A204.1 (cell line): ENCODE measurements at regions not wholly inside any gene's neighbourhood (a gene's known extent, or its start where the extent isn't known, plus 50 kb on each side); places are given as distances from the start of the nearest gene placed in this dataset.
"Not testable (repeated sequence)": the region's sequence is repeated elsewhere in the genome, so short reads cannot be mapped to it uniquely, and the experiment has no call there.

Experiments
- FAIRE-seq: peaks from 2 replicates; lab custom pipeline; 2012; peaks lifted over from hg19 to GRCh38; lab: Jason Lieb, UNC

GRCh38 chr4:58368221-58368620, 1258.0 kb upstream of the IGFBP7 start:
- FAIRE-seq, result no peak

- FAIRE-seq, result no peak
Observed at GRCh38 chr4:58360354-58361133, 1250.4 kb upstream of the IGFBP7 start.

DNA sequence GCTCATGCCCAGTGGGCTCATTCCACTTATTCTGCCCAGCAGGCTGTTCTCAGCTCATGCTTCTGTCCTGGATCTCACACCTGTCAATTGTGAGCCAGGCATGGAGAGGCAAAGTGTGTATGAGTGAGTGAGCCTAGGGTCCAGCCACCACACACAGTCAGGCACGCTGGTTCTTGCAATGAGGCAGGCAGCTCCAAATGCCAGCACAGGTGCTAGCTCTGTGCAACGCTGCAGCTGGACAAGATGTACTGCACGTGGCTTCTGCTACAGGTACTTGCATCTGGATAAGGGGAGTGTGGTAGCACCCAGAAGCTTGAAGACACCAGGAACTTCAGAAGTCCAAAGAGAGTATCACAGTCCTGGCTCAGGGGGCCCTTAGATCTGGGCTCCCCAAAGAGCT, 1249.4 kb upstream of the IGFBP7 start:
- no peak for FAIRE-seq

GRCh38 chr4:58357947-58358346, 1247.8 kb upstream of the IGFBP7 start:
- no peak for FAIRE-seq

DNA sequence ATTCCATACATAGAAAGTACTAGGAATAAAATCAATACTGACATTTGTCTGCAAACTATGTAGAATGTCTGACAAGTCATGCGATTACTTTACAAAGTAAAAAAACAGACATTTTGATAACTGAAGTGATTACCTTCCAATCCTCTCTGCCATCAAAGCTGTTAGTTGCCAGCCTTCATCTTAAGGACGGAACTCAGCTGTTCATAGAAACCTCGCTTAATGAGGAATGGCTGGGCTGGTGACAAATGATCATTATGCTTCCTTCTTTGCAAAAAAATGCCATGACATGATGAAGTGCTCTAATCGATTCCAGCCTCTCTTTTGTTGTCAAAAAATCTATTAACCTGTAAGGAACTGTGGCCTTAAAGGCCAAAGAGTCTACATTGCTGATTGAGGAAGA, 1214.9 kb upstream of the IGFBP7 start:
- no peak for FAIRE-seq

DNA sequence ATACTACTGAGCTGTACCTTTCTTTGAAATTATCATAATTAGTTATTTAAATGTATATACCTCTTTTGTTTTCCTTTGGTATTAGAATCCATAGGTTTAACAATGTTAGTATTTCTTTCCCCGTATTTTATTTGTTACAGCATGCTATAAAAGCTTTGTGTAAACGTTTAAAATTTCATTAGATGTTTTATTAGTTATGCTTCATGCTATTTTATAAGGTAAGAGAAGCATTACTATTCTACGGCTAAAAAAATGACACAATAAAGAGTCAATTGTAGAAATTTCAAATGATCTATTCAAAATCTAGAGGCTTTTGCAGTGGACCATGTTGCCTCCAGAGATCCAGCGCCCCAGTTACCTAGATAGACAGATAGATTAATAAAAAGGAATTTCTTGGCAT, 1203.3 kb upstream of the IGFBP7 start:
- no peak for FAIRE-seq

GRCh38 chr4:58303456-58303855, 1193.3 kb upstream of the IGFBP7 start:
- FAIRE-seq, result no peak

DNA sequence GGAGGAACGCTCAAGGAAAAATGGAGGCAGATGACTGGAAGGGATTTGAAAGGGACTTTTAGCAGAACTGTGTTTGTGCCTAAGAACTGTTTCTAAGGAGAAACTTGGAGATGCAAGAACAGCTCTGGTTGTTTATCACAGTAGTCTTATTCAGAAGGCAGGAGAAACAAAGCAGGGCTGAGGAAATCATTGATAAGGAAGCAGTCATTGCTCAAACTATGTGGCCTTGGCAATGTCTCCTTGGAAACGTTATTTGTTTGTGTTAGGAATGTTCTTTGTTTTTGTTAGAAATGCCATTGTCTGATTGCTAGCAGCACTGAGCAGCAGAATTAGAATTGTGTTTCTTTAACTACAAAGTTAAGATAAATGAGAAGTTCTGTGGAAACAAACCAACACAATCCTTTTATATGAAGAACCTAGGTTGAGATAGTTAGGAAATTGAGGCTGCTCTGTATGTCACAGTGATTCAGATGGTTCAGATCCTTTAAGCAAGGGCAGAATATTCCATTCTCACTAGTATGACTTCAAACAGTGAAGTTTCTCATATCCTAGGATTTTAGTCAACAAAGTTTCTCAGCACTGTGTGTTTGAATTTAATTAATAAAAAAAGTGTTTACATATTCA, 1191.3 kb upstream of the IGFBP7 start:
- FAIRE-seq, result no peak

DNA sequence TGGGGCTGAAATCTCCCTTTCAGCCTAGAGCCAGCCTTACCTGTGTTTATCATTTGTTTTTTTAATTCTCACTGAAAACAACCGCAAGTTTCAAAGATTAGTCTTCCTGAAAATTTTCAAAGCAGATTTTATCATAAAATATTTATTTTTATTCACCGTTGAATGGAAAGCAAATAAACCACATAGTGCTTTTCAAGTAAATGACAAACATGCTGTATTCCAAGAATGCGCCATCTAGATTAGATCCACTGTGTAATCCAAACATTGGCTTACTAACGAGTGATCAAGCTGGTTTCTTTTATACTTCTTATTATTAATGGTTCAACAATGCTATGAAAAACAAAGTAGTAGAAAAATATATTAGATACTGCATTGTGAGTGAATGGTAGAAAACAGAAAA, 1176.2 kb upstream of the IGFBP7 start:
- no peak for FAIRE-seq

- FAIRE-seq, result not testable (repeated sequence)
Observed at GRCh38 chr4:58280928-58281327, 1170.7 kb upstream of the IGFBP7 start.

GRCh38 chr4:58275856-58276255, 1165.7 kb upstream of the IGFBP7 start:
- no peak for FAIRE-seq

DNA sequence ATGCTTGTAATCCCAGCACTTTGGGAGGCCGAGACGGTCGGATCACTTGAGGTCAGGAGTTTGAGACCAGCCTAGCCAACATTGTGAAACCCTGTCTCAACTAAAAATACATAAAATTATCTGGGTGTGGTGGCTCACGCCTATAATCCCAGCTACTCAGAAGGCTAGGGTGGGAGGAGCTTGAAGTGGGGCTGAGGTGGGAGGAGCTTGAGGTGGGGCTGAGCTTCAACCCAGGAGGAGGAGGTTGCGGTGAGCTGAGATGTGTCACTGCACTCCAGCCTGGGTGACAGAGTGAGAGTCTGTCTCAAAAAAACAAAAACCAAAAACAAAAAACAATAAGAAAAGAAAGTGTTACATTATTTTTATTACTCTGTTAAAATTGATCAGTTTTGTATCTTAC, 1164.4 kb upstream of the IGFBP7 start:
- FAIRE-seq, result no peak

DNA sequence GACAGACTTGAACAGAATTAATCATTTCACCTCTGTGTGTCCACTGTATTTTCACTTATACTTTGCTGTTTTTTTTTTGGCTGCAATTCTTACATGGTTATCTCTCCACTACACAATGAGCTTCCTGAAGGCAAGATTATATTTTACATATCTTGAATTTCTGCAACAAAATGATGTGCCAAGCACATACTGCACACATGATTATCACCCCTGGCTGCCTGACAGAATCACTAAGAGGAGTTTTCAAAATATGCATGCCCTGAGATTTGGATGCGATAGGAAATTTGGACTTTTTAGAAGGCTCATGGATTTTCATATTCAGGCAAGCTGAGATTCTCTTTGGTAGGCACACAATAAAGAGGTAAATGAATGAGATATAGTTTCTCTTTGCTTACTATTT, 1162.1 kb upstream of the IGFBP7 start:
- FAIRE-seq, result no peak

- no peak for FAIRE-seq
Observed at GRCh38 chr4:58265734-58266133, 1155.5 kb upstream of the IGFBP7 start.

DNA sequence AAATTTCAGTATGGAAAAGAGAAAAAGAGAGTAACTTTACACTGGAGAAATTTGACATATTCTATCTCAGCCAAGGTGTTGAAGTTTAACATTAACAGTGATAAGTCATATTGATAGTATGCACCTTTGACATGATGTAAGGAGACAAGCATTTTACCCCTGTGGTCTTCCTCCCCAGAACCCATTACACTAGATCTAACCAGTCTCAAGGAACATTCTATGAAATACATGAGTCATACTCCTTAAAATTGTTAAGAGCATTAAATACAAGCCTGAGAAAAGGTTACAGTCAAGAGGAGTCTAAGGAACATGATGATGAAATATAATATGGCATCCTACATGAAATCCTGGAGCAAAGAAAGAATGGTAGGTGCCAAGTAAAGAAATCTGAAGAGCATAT, 1151.3 kb upstream of the IGFBP7 start:
- FAIRE-seq, result no peak

DNA sequence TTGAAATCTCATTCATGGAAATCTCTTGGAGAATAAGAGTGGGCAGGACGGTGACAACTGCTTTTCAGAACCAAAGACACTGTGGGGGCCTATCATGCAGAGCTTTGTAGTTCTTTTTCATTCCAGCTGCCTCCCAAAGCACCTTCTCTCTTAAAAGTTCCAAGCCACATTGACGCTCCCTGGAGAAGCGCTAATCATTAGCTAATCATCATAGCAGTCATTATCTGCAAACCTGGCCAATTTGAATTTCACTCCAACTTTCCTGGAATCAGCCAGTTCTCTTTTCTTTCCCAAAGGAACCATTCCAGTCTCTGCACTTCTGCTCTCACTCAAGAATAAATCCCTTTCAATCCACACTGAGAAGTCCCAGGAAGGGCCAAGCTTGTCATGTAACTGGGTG, 1144.1 kb upstream of the IGFBP7 start:
- FAIRE-seq, result no peak

GRCh38 chr4:58252656-58253055, 1142.5 kb upstream of the IGFBP7 start:
- FAIRE-seq, result no peak

GRCh38 chr4:58247792-58248191, 1137.6 kb upstream of the IGFBP7 start:
- peak; percentile 14 for FAIRE-seq

DNA sequence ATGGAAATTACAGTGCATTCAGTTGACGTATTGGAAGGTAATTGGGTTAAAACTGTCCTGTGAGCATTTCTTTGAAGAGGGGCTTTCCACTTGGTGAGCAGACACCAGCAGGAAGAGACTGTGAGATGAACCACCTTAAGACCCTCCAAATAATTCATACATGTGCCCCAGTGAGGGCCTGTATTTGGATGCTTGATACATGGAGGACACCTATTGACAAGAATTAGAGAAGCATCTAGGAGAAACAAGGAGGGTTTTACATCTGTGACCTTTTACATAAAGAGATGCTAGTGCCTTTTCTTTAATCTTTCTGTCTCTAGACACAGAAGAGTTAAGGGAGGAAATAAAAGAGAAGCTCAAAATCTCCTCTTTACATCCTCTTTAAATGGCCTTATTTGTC, 1115.3 kb upstream of the IGFBP7 start:
- no peak for FAIRE-seq

DNA sequence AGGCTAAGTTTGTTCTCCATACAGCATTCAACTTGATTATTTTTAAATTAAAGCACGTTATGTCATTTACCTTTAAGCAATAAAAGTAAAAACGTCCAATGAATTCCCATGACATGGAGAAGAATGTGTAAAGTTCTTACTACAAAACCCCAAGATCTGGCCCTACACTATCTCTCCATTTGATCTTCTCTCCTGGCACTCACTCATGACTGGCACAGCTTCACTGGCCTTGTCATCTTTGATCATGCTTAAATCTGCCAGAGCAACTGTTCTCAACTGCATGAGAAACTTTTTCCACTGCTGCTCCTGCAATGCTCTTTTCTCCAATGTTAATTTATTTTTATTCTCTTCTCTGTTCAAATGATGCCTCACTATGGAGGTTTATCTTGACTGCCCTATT, 1109.0 kb upstream of the IGFBP7 start:
- FAIRE-seq, result no peak

DNA sequence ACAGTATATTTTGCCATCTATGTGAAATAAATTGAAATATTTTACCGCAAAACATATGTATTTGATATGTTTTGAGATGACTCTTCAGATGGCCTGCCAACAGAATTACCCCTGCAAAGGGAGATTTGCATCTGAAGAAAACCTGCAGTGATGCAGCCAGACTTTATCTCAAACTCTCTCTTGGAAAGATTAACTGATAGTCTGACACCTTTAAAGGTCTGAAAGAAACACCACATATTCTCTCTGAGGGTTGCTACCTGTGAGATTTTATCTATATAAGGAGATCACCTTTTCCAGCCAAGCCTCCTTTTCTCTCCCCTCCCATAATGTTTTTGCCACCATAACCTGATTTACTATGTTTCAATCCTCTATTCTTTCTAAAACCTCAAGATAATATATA, 1106.3 kb upstream of the IGFBP7 start:
- FAIRE-seq, result no peak

- no peak for FAIRE-seq
Observed at GRCh38 chr4:58214376-58214775, 1104.2 kb upstream of the IGFBP7 start.

GRCh38 chr4:58209551-58209950, 1099.4 kb upstream of the IGFBP7 start:
- FAIRE-seq, result no peak

GRCh38 chr4:58209001-58209400, 1098.8 kb upstream of the IGFBP7 start:
- no peak for FAIRE-seq
